HEK293 (cell line): ENCODE measurements at regions not wholly inside any gene's neighbourhood (a gene's known extent, or its start where the extent isn't known, plus 50 kb on each side); places are given as distances from the start of the nearest gene placed in this dataset.

ENCODE experiments used
- CTCF ChIP-seq: fragments of 450-650 bp; formaldehyde crosslinking; IDR thresholded peaks from 2 replicates; pipeline ENCODE4 v1.5.1; 2016; ENCODE audit warnings: missing biosample characterization, missing genetic modification characterization
- ZSCAN4 ChIP-seq: fragments of 450-650 bp; formaldehyde crosslinking; IDR thresholded peaks from 2 replicates; pipeline ENCODE4 v1.5.1; 2017; ENCODE audit warnings: missing biosample characterization, missing genetic modification characterization
- TF ChIP-seq, protein P1 (sequence below): sonication (generic); formaldehyde crosslinking; IDR thresholded peaks from 2 replicates; pipeline ENCODE4 v1.8.1; 2022; ENCODE audit warnings: mild to moderate bottlenecking, moderate library complexity, missing genetic modification reagents

GRCh38 chr2:48890454-48891131, 135.1 kb upstream of the LHCGR start:
- TF ChIP-seq ZSCAN4 (tag by site-specific recombination) (no peak), CTCF (no peak)
- TF ChIP-seq, protein P1, sequence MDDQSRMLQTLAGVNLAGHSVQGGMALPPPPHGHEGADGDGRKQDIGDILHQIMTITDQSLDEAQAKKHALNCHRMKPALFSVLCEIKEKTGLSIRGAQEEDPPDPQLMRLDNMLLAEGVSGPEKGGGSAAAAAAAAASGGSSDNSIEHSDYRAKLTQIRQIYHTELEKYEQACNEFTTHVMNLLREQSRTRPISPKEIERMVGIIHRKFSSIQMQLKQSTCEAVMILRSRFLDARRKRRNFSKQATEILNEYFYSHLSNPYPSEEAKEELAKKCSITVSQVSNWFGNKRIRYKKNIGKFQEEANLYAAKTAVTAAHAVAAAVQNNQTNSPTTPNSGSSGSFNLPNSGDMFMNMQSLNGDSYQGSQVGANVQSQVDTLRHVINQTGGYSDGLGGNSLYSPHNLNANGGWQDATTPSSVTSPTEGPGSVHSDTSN: no peak
